ENCODE measurements at regions not wholly inside any gene's neighbourhood (a gene's known extent, or its start where the extent isn't known, plus 50 kb on each side); places are given as distances from the start of the nearest gene placed in this dataset.

DNA sequence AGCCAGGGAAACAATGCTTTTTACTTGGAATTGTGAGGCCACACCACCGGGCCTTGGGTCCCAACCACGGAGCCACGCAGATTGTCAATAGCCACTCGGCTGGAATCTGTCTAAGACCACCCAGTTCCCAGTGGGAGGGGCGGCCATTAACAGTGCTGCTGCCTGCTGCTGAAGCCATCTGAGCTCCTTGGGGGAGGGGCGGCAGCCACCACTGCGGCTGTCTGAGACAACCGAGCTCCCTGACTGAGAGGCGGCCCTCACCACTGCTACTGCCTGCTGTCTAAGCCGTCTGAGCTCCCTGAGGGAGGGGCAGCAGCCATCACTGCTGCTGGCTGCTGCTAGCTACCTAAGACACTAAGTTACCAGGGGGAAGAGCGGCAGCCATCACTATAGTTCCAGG lies 64.3 kb downstream of the DMRTA2 start:
- no peaks in the 10 kb centered on the region for H3K4me1 Mint-ChIP-seq (ENCODE audit: low read depth)
- peaks cover 0 to 12% of the 10 kb centered on the region in 2 experiments for H3K9me3 ChIP-seq (ENCODE audit: control insufficient read depth in 1 of 2, insufficient read depth in 1 of 2, low read length in 2 of 2)
- H3K27me3 ChIP-seq (ENCODE audit: control insufficient read depth in 1 of 2, insufficient read depth in 2 of 2, low read length in 2 of 2): peaks cover 19 to 20% of the 10 kb centered on the region in 2 experiments
- no peaks in the 10 kb centered on the region for H3K4me1 ChIP-seq (ENCODE audit: insufficient read depth, low read length)
- CTCF ChIA-PET: no interaction called here
- POLR2A ChIA-PET: no interaction called here
- H3K4me3 ChIP-seq (ENCODE audit: low read length): no peak overlapping the region
- no peak for DNase-seq
- no peak overlapping the region for H3K4me3 Mint-ChIP-seq
- TF ChIP-seq, protein P1, sequence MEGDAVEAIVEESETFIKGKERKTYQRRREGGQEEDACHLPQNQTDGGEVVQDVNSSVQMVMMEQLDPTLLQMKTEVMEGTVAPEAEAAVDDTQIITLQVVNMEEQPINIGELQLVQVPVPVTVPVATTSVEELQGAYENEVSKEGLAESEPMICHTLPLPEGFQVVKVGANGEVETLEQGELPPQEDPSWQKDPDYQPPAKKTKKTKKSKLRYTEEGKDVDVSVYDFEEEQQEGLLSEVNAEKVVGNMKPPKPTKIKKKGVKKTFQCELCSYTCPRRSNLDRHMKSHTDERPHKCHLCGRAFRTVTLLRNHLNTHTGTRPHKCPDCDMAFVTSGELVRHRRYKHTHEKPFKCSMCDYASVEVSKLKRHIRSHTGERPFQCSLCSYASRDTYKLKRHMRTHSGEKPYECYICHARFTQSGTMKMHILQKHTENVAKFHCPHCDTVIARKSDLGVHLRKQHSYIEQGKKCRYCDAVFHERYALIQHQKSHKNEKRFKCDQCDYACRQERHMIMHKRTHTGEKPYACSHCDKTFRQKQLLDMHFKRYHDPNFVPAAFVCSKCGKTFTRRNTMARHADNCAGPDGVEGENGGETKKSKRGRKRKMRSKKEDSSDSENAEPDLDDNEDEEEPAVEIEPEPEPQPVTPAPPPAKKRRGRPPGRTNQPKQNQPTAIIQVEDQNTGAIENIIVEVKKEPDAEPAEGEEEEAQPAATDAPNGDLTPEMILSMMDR (IDR thresholded peaks at IDR 0.05): no peak
- H3K27ac ChIP-seq (ENCODE audit: low read depth in 1 of 2, low read length in 2 of 2): no peak overlapping the region
- peaks cover 72% of the 10 kb centered on the region for H3K27me3 Mint-ChIP-seq
- no peaks in the 10 kb centered on the region for H3K36me3 Mint-ChIP-seq (ENCODE audit: low read depth)
- H3K9me3 Mint-ChIP-seq: no peaks in the 10 kb centered on the region
- intact Hi-C loops (cut with DNase I, micrococcal nuclease): no loop called here
- no peak overlapping the region for H3K27ac Mint-ChIP-seq
- H3K36me3 ChIP-seq (ENCODE audit: insufficient read depth, low read length): no peaks in the 10 kb centered on the region
- no peak for ATAC-seq (ENCODE audit: poor library complexity)

DNA sequence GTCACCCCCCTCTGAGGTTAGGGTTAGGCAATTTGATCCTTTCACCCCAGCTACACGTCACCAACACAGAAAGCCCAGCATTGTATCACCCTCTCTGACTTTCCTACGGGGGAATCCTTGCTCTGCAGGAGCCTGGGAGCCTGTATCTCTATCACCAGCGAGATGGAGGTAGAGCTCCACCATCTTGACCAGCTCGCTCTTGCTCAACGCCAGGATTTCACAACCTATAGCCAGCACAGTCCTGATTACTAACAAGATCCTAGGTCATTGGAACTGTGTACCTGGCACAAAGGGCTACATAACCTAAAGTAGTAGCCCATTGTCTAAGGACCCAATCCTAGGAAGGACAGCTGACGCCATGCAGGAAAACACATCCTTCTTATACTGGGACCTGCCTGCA lies 66.1 kb downstream of the DMRTA2 start:
- Mint-ChIP-seq H3K36me3 (ENCODE audit: low read depth) (no peaks in the 10 kb centered on the region), H3K9me3 (no peaks in the 10 kb centered on the region), H3K4me3 (no peak overlapping the region), H3K27ac (no peak overlapping the region), H3K4me1 (ENCODE audit: low read depth) (no peaks in the 10 kb centered on the region), H3K27me3 (peaks cover 62% of the 10 kb centered on the region)
- Histone ChIP-seq H3K27me3 (ENCODE audit: control insufficient read depth in 1 of 2, insufficient read depth in 2 of 2, low read length in 2 of 2) (peaks cover 19 to 20% of the 10 kb centered on the region in 2 experiments), H3K36me3 (ENCODE audit: insufficient read depth, low read length) (no peaks in the 10 kb centered on the region), H3K9me3 (ENCODE audit: control insufficient read depth in 1 of 2, insufficient read depth in 1 of 2, low read length in 2 of 2) (peaks cover 0 to 12% of the 10 kb centered on the region in 2 experiments), H3K27ac (ENCODE audit: low read depth in 1 of 2, low read length in 2 of 2) (no peak overlapping the region), H3K4me1 (ENCODE audit: insufficient read depth, low read length) (no peaks in the 10 kb centered on the region), H3K4me3 (ENCODE audit: low read length) (no peak overlapping the region)
- DNase-seq (no peak), ATAC-seq (ENCODE audit: poor library complexity) (no peak)
- ChIA-PET CTCF (no interaction called here), POLR2A (no interaction called here)
- TF ChIP-seq, protein P1 (IDR thresholded peaks at IDR 0.05): no peak
- intact Hi-C loops (cut with DNase I, micrococcal nuclease): no loop called here

DNA sequence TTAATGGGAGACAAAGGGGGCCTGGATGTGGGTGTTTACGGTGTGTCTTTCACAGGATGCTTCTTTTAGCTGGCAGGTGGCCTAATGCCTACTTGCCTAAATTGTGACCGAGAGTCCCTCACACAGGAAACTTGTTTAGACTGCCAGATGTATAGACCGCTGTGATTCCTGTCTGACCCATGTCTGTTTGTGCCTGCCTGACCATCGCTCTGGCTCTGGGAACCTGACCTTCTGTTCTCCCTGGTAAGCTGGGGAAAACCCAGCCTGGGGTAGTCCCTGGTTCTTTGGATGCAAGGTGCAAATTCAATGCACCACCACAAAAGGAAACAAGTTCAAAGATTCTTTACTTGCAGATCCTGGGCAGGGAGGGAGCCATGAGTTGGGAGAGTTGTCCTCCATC lies 68.4 kb downstream of the DMRTA2 start:
- ATAC-seq (ENCODE audit: poor library complexity) (no peak), DNase-seq (no peak)
- H3K4me1 Mint-ChIP-seq (ENCODE audit: low read depth): no peaks in the 10 kb centered on the region
- no peak overlapping the region for H3K4me3 Mint-ChIP-seq
- POLR2A ChIA-PET: no interaction called here
- H3K36me3 ChIP-seq (ENCODE audit: insufficient read depth, low read length): no peaks in the 10 kb centered on the region
- TF ChIP-seq, protein P1 (IDR thresholded peaks at IDR 0.05): no peak
- CTCF ChIA-PET: no interaction called here
- intact Hi-C loops (cut with DNase I, micrococcal nuclease): no loop called here
- no peaks in the 10 kb centered on the region for H3K36me3 Mint-ChIP-seq (ENCODE audit: low read depth)
- peaks cover 46% of the 10 kb centered on the region for H3K27me3 Mint-ChIP-seq
- peaks cover 0 to 12% of the 10 kb centered on the region in 2 experiments for H3K9me3 ChIP-seq (ENCODE audit: control insufficient read depth in 1 of 2, insufficient read depth in 1 of 2, low read length in 2 of 2)
- H3K27me3 ChIP-seq (ENCODE audit: control insufficient read depth in 1 of 2, insufficient read depth in 2 of 2, low read length in 2 of 2): peaks cover 17 to 20% of the 10 kb centered on the region in 2 experiments
- no peak overlapping the region for H3K27ac Mint-ChIP-seq
- H3K9me3 Mint-ChIP-seq: no peaks in the 10 kb centered on the region
- H3K4me1 ChIP-seq (ENCODE audit: insufficient read depth, low read length): no peaks in the 10 kb centered on the region
- no peak overlapping the region for H3K4me3 ChIP-seq (ENCODE audit: low read length)
- H3K27ac ChIP-seq (ENCODE audit: low read depth in 1 of 2, low read length in 2 of 2): no peak overlapping the region

Measured in CD4-positive, alpha-beta T cell (primary cell).